ENCODE measurements at regions not wholly inside any gene's neighbourhood (a gene's known extent, or its start where the extent isn't known, plus 50 kb on each side); places are given as distances from the start of the nearest gene placed in this dataset.

GRCh38 chr4:125243789-125244397 lies 70.9 kb upstream of the FAT4 start:
- no peaks in the 10 kb centered on the region for H4K20me1 ChIP-seq (replicated peaks in 1 of 2; ENCODE audit: control insufficient read depth in 1 of 2, insufficient read depth in 2 of 2, low read length in 2 of 2)
- no peaks in the 10 kb centered on the region for H3K9me3 ChIP-seq (ENCODE audit: insufficient read depth in 2 of 2, low read depth in 1 of 2, low read length in 1 of 2)
- H3K23ac ChIP-seq (ENCODE audit: insufficient read length) = no peak overlapping the region
- no peaks in the 10 kb centered on the region for H3K36me3 ChIP-seq (ENCODE audit: control insufficient read depth in 2 of 4, insufficient read depth in 4 of 4, low read length in 3 of 4)
- H3K18ac ChIP-seq (ENCODE audit: extremely low read depth, low read length) = no peak overlapping the region
- no peak overlapping the region for H3K4ac ChIP-seq (replicated peaks; ENCODE audit: insufficient read length, low read depth, low read length)
- no peak overlapping the region for H2BK12ac ChIP-seq (ENCODE audit: low read depth, low read length)
- H2BK120ac ChIP-seq (replicated peaks; ENCODE audit: low read depth, low read length) = no peak overlapping the region
- no peak overlapping the region for H4K5ac ChIP-seq (ENCODE audit: insufficient read length, low read depth, low read length)
- H2AK5ac ChIP-seq (ENCODE audit: low read depth, low read length) = no peak overlapping the region
- H2BK15ac ChIP-seq (ENCODE audit: low read length) = no peak overlapping the region
- H2BK5ac ChIP-seq (ENCODE audit: low read depth, low read length) = no peak overlapping the region
- no peak overlapping the region for H3K27ac ChIP-seq (ENCODE audit: low read depth, low read length)
- CTCF ChIA-PET (ENCODE audit: partially characterized antibody) = interaction anchor here (0.8 kb wide), 1 partner anchor 952 kb away, joined by 3 read pairs; no protein-coding TSS in a partner anchor
- H4K91ac ChIP-seq (replicated peaks; ENCODE audit: insufficient read length, low read length) = no peak overlapping the region
- no peak overlapping the region for H3K4me2 ChIP-seq (ENCODE audit: insufficient read depth in 1 of 2, low read depth in 2 of 2, low read length in 2 of 2)
- no peak overlapping the region for H3K4me3 ChIP-seq (ENCODE audit: extremely low read depth in 1 of 4, insufficient read depth in 2 of 4, low read depth in 3 of 4, low read length in 4 of 4)
- H3K56ac ChIP-seq (replicated peaks; ENCODE audit: insufficient read length, low read depth, low read length) = no peak overlapping the region
- no peaks in the 10 kb centered on the region for H3K27me3 ChIP-seq (replicated peaks in 1 of 4; ENCODE audit: control insufficient read depth in 3 of 4, extremely low read depth in 1 of 4, insufficient read depth in 3 of 4, low read length in 3 of 4)
- DNase-seq (ENCODE audit: low read depth in 1 of 2, low spot score in 2 of 2) = no peak
- TF ChIP-seq TAF1 (IDR thresholded peaks at IDR 0.05; ENCODE audit: low read depth, low read length) (no peak), TEAD4 (IDR thresholded peaks at IDR 0.05; ENCODE audit: low read depth, low read length) (peak; percentile 22; the same call in 1 of the 2 replicates)
- no peak overlapping the region for H2BK20ac ChIP-seq (ENCODE audit: low read length)
- no peaks in the 10 kb centered on the region for H3K23me2 ChIP-seq (ENCODE audit: low read depth, low read length)
- no peak overlapping the region for H3K14ac ChIP-seq (ENCODE audit: insufficient read length)
- WGBS, 2 experiments (ENCODE audit: extremely low coverage in 1 of 2, insufficient coverage in 1 of 2, insufficient read length in 1 of 2, insufficient replicate concordance in 2 of 2, low coverage in 1 of 2, low lambda C conversion rate in 2 of 2, missing lambda C conversion rate in 1 of 2) = 86% methylated on average over 3 of the region's 3 CpGs; no CpG with 5 or more reads in 1 of the 2 experiments
- peak overlapping the region; percentile 58; the same call in 1 of the 2 replicates for H2AFZ ChIP-seq (ENCODE audit: low read length)
- no peaks in the 10 kb centered on the region for H3K79me1 ChIP-seq (ENCODE audit: low read depth, low read length)
- H3K9ac ChIP-seq (replicated peaks in 1 of 4; ENCODE audit: extremely low read depth in 1 of 4, low read depth in 3 of 4, low read length in 3 of 4) = no peak overlapping the region
- no peaks in the 10 kb centered on the region for H3K79me2 ChIP-seq (ENCODE audit: control insufficient read depth in 1 of 2, insufficient read depth in 2 of 2, low read length in 2 of 2)
- no peak overlapping the region for H4K8ac ChIP-seq (ENCODE audit: extremely low read depth, insufficient read depth, low read length)
- no peaks in the 10 kb centered on the region for H3K4me1 ChIP-seq (replicated peaks in 1 of 4; ENCODE audit: control insufficient read depth in 3 of 4, insufficient read depth in 4 of 4, low read length in 3 of 4)
- POLR2A ChIA-PET (ENCODE audit: partially characterized antibody) = no interaction called here
- FAIRE-seq = no peak

Measured in H1 (cell line).